OCI-LY1 (cell line): ENCODE measurements at regions not wholly inside any gene's neighbourhood (a gene's known extent, or its start where the extent isn't known, plus 50 kb on each side); places are given as distances from the start of the nearest gene placed in this dataset.
"Not testable (repeated sequence)": the region's sequence is repeated elsewhere in the genome, so short reads cannot be mapped to it uniquely, and the experiment has no call there.

Experiments
- CTCF ChIP-seq: fragments of 200-600 bp; sonication (generic), shearing (Covaris generic); IDR thresholded peaks from 2 replicates; pipeline ENCODE4 v1.5.1; 2017; ENCODE audit warnings: mild to moderate bottlenecking, antibody characterized with exemption, low read length, moderate library complexity, mixed read lengths
- EZH2 ChIP-seq: fragments of 200-600 bp; sonication (generic), shearing (Covaris generic); IDR thresholded peaks from 2 replicates; pipeline ENCODE4 v1.8.0; 2017; ENCODE audit warnings: borderline replicate concordance, mixed run types, mild to moderate bottlenecking, antibody characterized with exemption, low read length, moderate library complexity, mixed read lengths

GRCh38 chr5:177929618-177930017, 66.4 kb downstream of the PROP1 start:
- TF ChIP-seq CTCF, EZH2: not testable (repeated sequence)
